ENCODE measurements at regions not wholly inside any gene's neighbourhood (a gene's known extent, or its start where the extent isn't known, plus 50 kb on each side); places are given as distances from the start of the nearest gene placed in this dataset.

DNA sequence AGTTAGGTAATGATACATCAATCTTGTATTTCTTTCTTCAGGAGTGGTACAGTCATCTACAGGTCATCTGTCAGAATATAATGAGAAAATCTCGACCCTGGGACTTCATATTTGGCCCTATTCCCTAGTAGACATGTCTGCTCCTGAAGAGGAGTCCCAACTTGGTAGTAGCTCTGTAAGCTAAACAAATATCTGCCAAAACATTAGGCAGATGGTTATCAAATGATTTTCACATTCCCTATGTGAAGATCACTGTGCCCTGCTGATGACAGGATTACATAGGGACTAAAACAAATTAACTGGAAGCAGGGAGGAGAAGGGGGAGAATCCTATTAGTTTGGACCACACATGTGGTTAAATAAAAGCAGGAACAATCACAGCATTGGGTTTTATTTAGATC is 138.6 kb upstream of the NFIB start:
- H3K4me3 ChIP-seq (ENCODE audit: low read depth, low read length), result no peak overlapping the region
- no peak for TF ChIP-seq CTCF (conservative IDR thresholded peaks at IDR 0.05; ENCODE audit: low read depth, low read length)
- no peak for DNase-seq (ENCODE audit: low read depth)

- no peak for DNase-seq (ENCODE audit: low read depth)
- TF ChIP-seq CTCF (conservative IDR thresholded peaks at IDR 0.05; ENCODE audit: low read depth, low read length), result no peak
- no peak overlapping the region for H3K4me3 ChIP-seq (ENCODE audit: low read depth, low read length)
These were observed 138.0 kb upstream of the NFIB start for GRCh38 chr9:14451949-14452348.

DNA sequence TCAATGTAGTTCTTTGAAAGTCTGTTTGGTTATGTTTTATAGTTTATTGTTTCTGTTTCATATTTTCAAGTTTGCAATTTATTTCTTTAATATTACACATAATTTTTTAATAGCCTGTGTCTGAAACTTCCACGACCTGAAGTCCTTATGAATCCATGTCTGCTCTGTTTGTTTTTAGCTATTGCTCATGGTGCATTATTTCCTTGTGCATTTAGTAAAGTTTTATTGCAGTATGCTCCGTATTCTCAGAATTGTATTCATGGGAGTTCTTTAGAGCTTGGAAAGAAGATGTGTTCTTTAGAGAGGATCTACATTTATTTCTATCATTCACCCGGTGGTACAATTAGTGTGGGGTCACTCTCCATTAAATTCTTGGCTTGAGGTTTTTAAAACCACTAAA is 133.2 kb upstream of the NFIB start:
- no peak for DNase-seq (ENCODE audit: low read depth)
- no peak for TF ChIP-seq CTCF (conservative IDR thresholded peaks at IDR 0.05; ENCODE audit: low read depth, low read length)
- no peak overlapping the region for H3K4me3 ChIP-seq (ENCODE audit: low read depth, low read length)

GRCh38 chr9:14445946-14446345 is 132.0 kb upstream of the NFIB start:
- H3K4me3 ChIP-seq (ENCODE audit: low read depth, low read length), result no peak overlapping the region
- no peak for DNase-seq (ENCODE audit: low read depth)
- TF ChIP-seq CTCF (conservative IDR thresholded peaks at IDR 0.05; ENCODE audit: low read depth, low read length), result no peak

DNA sequence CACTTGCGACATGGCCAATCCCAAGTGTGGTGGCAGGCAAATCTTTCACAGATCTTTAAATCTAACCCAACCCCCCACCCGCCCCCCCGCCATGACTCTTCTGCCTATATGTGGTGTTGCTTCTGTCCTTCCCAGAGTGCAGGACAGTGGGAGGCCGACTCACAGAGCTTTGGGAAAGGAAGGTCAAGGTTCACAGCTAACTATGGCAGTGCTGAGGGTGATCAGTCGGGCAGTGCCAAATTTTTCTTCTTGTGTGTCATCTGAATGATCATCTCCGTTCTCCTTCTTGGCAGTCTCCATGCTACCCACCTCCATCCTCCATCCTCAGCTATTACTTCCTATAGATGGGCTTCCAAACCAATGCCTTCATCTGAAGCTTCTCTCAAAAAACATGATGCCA is 129.0 kb upstream of the NFIB start:
- no peak for DNase-seq (ENCODE audit: low read depth)
- TF ChIP-seq CTCF (conservative IDR thresholded peaks at IDR 0.05; ENCODE audit: low read depth, low read length), result no peak
- no peak overlapping the region for H3K4me3 ChIP-seq (ENCODE audit: low read depth, low read length)

DNA sequence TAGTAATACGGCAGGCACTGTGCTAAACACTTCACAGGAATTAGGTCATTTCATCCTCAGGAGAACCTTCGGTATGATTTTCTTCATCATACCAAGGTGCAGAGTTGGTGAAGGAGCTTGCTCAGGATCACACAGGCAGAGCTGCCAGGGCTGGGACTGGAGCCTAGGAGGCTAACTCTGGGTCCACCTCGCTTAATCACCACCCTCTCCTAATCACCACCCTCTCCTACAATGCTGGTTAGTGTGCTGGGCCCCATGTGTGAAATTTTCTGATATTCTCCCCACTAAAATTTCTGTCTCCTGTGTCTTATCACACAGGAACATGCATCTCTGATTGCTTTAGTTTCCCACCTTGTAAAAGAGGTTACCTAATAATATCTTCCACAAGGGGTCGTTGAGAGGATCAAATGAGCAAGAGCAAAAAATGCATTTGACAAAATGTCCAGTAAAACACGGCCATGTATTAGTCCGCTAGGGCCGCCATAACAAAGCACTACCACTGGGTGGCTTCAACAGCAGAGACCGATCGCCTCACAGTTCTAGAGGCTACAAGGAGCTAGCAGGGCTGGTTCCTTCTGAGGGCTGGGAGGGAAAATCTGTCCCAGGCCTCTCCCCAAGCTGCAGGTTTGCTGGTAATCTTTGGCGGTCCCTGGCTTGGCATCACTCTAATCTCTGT is 128.2 kb upstream of the NFIB start:
- TF ChIP-seq CTCF (conservative IDR thresholded peaks at IDR 0.05; ENCODE audit: low read depth, low read length), result peak; percentile 44
- H3K4me3 ChIP-seq (ENCODE audit: low read depth, low read length), result no peak overlapping the region
- no peak for DNase-seq (ENCODE audit: low read depth)

- no peak for TF ChIP-seq CTCF (conservative IDR thresholded peaks at IDR 0.05; ENCODE audit: low read depth, low read length)
- H3K4me3 ChIP-seq (ENCODE audit: low read depth, low read length), result no peak overlapping the region
- DNase-seq (ENCODE audit: low read depth), result no peak
These were observed 127.2 kb upstream of the NFIB start for GRCh38 chr9:14441115-14441514.

All from epithelial cell of proximal tubule (primary cell).